SK-N-MC (cell line): ENCODE measurements at regions not wholly inside any gene's neighbourhood (a gene's known extent, or its start where the extent isn't known, plus 50 kb on each side); places are given as distances from the start of the nearest gene placed in this dataset.

Source experiments
- EZH2 ChIP-seq: fragments of 200-600 bp; sonication (generic); IDR thresholded peaks from one replicate; pipeline ENCODE4 v1.6.1; 2017; ENCODE audit warnings: antibody characterized with exemption
- FOXP2 ChIP-seq: optimal IDR thresholded peaks from 2 replicates; pipeline ENCODE3; 2011; ENCODE audit warnings: mild to moderate bottlenecking, moderate library complexity; ENCODE audit not compliant: insufficient read depth; ENCODE audit errors: extremely low read length, control extremely low read depth
- POLR2AphosphoS5 ChIP-seq: IDR thresholded peaks from 2 replicates; pipeline ENCODE4 v1.6.1; 2012; ENCODE audit warnings: mild to moderate bottlenecking, low read depth, low read length, borderline replicate concordance

GRCh38 chr5:2381070-2381469 is 370.4 kb downstream of the IRX2 start:
- TF ChIP-seq POLR2AphosphoS5 (no peak), EZH2 (no peak), FOXP2 (no peak)
